ENCODE measurements at regions not wholly inside any gene's neighbourhood (a gene's known extent, or its start where the extent isn't known, plus 50 kb on each side); places are given as distances from the start of the nearest gene placed in this dataset.

DNA sequence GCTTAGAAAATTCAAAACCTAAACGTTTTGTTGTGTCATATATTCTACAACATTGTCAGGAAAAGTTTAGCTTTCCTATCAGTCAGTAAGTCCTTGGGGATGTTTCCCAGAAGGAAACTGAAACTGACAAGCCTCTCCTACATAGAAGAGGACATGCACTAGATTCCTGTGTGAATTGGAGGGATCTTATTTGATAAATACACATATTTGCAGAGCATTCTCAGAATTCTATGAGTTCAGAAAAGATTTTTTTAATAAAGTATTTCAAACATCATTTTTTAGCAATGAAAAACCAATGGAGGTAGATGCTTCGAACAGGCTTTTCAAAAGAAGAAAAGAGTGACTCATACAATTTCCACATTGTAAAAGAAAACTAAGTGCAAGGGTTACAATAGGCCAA is 1706.7 kb downstream of the SUCLG1 start:
- TF ChIP-seq GATA2 (IDR thresholded peaks at IDR 0.05; ENCODE audit: low read depth, low read length) (no peak), GATA3 (IDR thresholded peaks at IDR 0.05; ENCODE audit: low read depth, low read length) (no peak)

Measured in SH-SY5Y (cell line).